H1 (cell line): ENCODE measurements at regions not wholly inside any gene's neighbourhood (a gene's known extent, or its start where the extent isn't known, plus 50 kb on each side); places are given as distances from the start of the nearest gene placed in this dataset.

ENCODE experiments used
- CTCF ChIA-PET: fragments of 300-600 bp; sonication (Branson Sonifier 250); formaldehyde crosslinking; loops from one replicate; lab custom pipeline; 2021; ENCODE audit not compliant: partially characterized antibody; lab: Charles Lee
- POLR2A ChIA-PET: fragments of 300-600 bp; sonication (Branson Sonifier 250); formaldehyde crosslinking; loops from one replicate; lab custom pipeline; 2021; ENCODE audit warnings: inconsistent platforms; ENCODE audit not compliant: partially characterized antibody; lab: Charles Lee
- DNase-seq, 2 experiments: peaks; one replicate each; pipeline versions ENCODE4 v3.0.0 to v3.0.0-alpha.2; 2010 to 2022; ENCODE audit warnings: low spot score in 2 of 2, low read depth in 1 of 2, mixed read lengths in 1 of 2
- FAIRE-seq: peaks from 2 replicates; lab custom pipeline; 2011; peaks lifted over from hg19 to GRCh38; lab: Jason Lieb, UNC
- H2AFZ ChIP-seq: 2 replicates; pipeline ENCODE4 v1.8.1; 2012; ENCODE audit warnings: low read length, inconsistent platforms
- H2AK5ac ChIP-seq: 2 replicates; pipeline ENCODE4 v1.6.1; 2013; ENCODE audit warnings: low read depth, low read length
- H2BK120ac ChIP-seq: replicated peaks from 2 replicates; pipeline ENCODE3; 2013; ENCODE audit warnings: low read depth, low read length, inconsistent platforms
- H2BK12ac ChIP-seq: 2 replicates; pipeline ENCODE4 v1.6.1; 2013; ENCODE audit warnings: low read depth, low read length
- H2BK15ac ChIP-seq: 2 replicates; pipeline ENCODE4 v1.6.1; 2013; ENCODE audit warnings: low read length
- H2BK20ac ChIP-seq: 2 replicates; pipeline ENCODE4 v1.6.1; 2013; ENCODE audit warnings: low read length
- H2BK5ac ChIP-seq: 2 replicates; pipeline ENCODE4 v1.6.1; 2013; ENCODE audit warnings: low read depth, low read length
- H3K14ac ChIP-seq: 2 replicates; pipeline ENCODE4 v1.6.1; 2013; ENCODE audit warnings: inconsistent platforms; ENCODE audit not compliant: insufficient read length
- H3K18ac ChIP-seq: 2 replicates; pipeline ENCODE4 v1.6.1; 2013; ENCODE audit warnings: low read length; ENCODE audit errors: extremely low read depth
- H3K23ac ChIP-seq: 2 replicates; pipeline ENCODE4 v1.6.1; 2013; ENCODE audit warnings: inconsistent platforms; ENCODE audit not compliant: insufficient read length
- H3K23me2 ChIP-seq: 2 replicates; pipeline ENCODE4 v1.6.1; 2013; ENCODE audit warnings: low read depth, low read length
- H3K27ac ChIP-seq: 2 replicates; pipeline ENCODE4 v1.6.1; 2011; ENCODE audit warnings: low read depth, low read length, inconsistent platforms
- H3K27me3 ChIP-seq, 4 experiments: replicated peaks in 1 of 4; 1 replicate in 1 of 4; 2 replicates in 3 of 4; pipeline versions ENCODE4 v1.6.1 to v1.8.1; 2011 to 2013; ENCODE audit warnings: low read length in 3 of 4, mild to moderate bottlenecking in 3 of 4, inconsistent platforms in 2 of 4, mixed read lengths in 2 of 4, moderate library complexity in 1 of 4; ENCODE audit not compliant: control insufficient read depth in 3 of 4, insufficient read depth in 3 of 4; ENCODE audit errors: extremely low read depth in 1 of 4
- H3K36me3 ChIP-seq, 4 experiments: 2 replicates each; pipeline versions ENCODE4 v1.6.1 to v1.8.1; 2011 to 2013; ENCODE audit warnings: mild to moderate bottlenecking in 4 of 4, low read length in 3 of 4, moderate library complexity in 2 of 4, control low read depth in 1 of 4, inconsistent platforms in 1 of 4; ENCODE audit not compliant: insufficient read depth in 4 of 4, control insufficient read depth in 2 of 4
- H3K4ac ChIP-seq: replicated peaks from 2 replicates; pipeline ENCODE3; 2013; ENCODE audit warnings: low read length, low read depth, mixed read lengths, inconsistent platforms; ENCODE audit not compliant: insufficient read length
- H3K4me1 ChIP-seq, 4 experiments: replicated peaks in 1 of 4; 1 replicate in 1 of 4; 2 replicates in 3 of 4; pipeline versions ENCODE4 v1.6.1 to v1.8.1; 2011 to 2013; ENCODE audit warnings: low read length in 3 of 4, inconsistent platforms in 2 of 4, mixed read lengths in 1 of 4; ENCODE audit not compliant: insufficient read depth in 4 of 4, control insufficient read depth in 3 of 4
- H3K4me2 ChIP-seq, 2 experiments: 2 replicates each; pipeline versions ENCODE4 v1.6.1 to v1.8.1; 2011 to 2013; ENCODE audit warnings: low read depth in 2 of 2, low read length in 2 of 2, control low read depth in 1 of 2, inconsistent platforms in 1 of 2, mild to moderate bottlenecking in 1 of 2; ENCODE audit not compliant: insufficient read depth in 1 of 2
- H3K4me3 ChIP-seq, 4 experiments: fragments of 200-600, 300-600 bp in 1 of 4; sonication (generic), shearing (Covaris generic), sonication (Bioruptor Twin) in 1 of 4; 2 replicates each; pipeline versions ENCODE4 v1.5.1 to v1.8.1; 2011 to 2016; ENCODE audit warnings: low read length in 4 of 4, low read depth in 3 of 4, control low read depth in 2 of 4, inconsistent platforms in 2 of 4, mild to moderate bottlenecking in 2 of 4, mixed read lengths in 1 of 4, moderate library complexity in 1 of 4; ENCODE audit not compliant: insufficient read depth in 2 of 4; ENCODE audit errors: extremely low read depth in 1 of 4
- H3K56ac ChIP-seq: replicated peaks from 2 replicates; pipeline ENCODE3; 2013; ENCODE audit warnings: low read depth, mild to moderate bottlenecking, mixed read lengths, low read length, inconsistent platforms; ENCODE audit not compliant: insufficient read length
- H3K79me1 ChIP-seq: 2 replicates; pipeline ENCODE4 v1.6.1; 2013; ENCODE audit warnings: low read depth, low read length, control low read depth
- H3K79me2 ChIP-seq, 2 experiments: 2 replicates each; pipeline versions ENCODE4 v1.6.1 to v1.8.1; 2012 to 2013; ENCODE audit warnings: low read length in 2 of 2, mild to moderate bottlenecking in 2 of 2, inconsistent platforms in 1 of 2; ENCODE audit not compliant: insufficient read depth in 2 of 2, control insufficient read depth in 1 of 2
- H3K9ac ChIP-seq, 4 experiments: replicated peaks in 1 of 4; 1 replicate in 1 of 4; 2 replicates in 3 of 4; pipeline versions ENCODE4 v1.6.1 to v1.8.1; 2011 to 2013; ENCODE audit warnings: low read depth in 3 of 4, low read length in 3 of 4, control low read depth in 2 of 4, mild to moderate bottlenecking in 2 of 4, moderate library complexity in 2 of 4, inconsistent platforms in 1 of 4; ENCODE audit errors: extremely low read depth in 1 of 4
- H3K9me3 ChIP-seq, 2 experiments: 2 replicates each; pipeline versions ENCODE4 v1.6.1 to v1.8.1; 2012 to 2013; ENCODE audit warnings: mild to moderate bottlenecking in 2 of 2, moderate library complexity in 2 of 2, control low read depth in 1 of 2, inconsistent platforms in 1 of 2, low read depth in 1 of 2, low read length in 1 of 2, mixed read lengths in 1 of 2; ENCODE audit not compliant: insufficient read depth in 2 of 2
- H4K20me1 ChIP-seq, 2 experiments: replicated peaks in 1 of 2; 2 replicates each; pipeline versions ENCODE3 to v1.8.1; 2011 to 2013; ENCODE audit warnings: inconsistent platforms in 2 of 2, low read length in 2 of 2, mild to moderate bottlenecking in 1 of 2; ENCODE audit not compliant: insufficient read depth in 2 of 2, control insufficient read depth in 1 of 2
- H4K5ac ChIP-seq: 2 replicates; pipeline ENCODE4 v1.6.1; 2013; ENCODE audit warnings: low read length, low read depth, mixed read lengths, inconsistent platforms; ENCODE audit not compliant: insufficient read length
- H4K8ac ChIP-seq: 2 replicates; pipeline ENCODE4 v1.8.0; 2013; ENCODE audit warnings: mild to moderate bottlenecking, moderate library complexity, low read length, inconsistent platforms; ENCODE audit not compliant: insufficient read depth; ENCODE audit errors: extremely low read depth
- H4K91ac ChIP-seq: replicated peaks from 2 replicates; pipeline ENCODE3; 2013; ENCODE audit warnings: low read length, mixed read lengths, inconsistent platforms; ENCODE audit not compliant: insufficient read length
- SP2 ChIP-seq: IDR thresholded peaks from 2 replicates; pipeline ENCODE4 v1.6.1; 2012; ENCODE audit warnings: mild to moderate bottlenecking, low read length, inconsistent platforms
- WGBS, 2 experiments: shearing (Covaris generic) in 1 of 2; methylation state at CpG; one replicate each; pipeline versions ENCODE4 v1.1.6 to v1.1.7; 2013 to 2015; ENCODE audit warnings: low lambda C conversion rate in 2 of 2, mixed read lengths in 2 of 2, inconsistent platforms in 1 of 2, low coverage in 1 of 2, missing lambda C conversion rate in 1 of 2; ENCODE audit not compliant: insufficient replicate concordance in 2 of 2, insufficient coverage in 1 of 2, insufficient read length in 1 of 2; ENCODE audit errors: extremely low coverage in 1 of 2, missing lambda C conversion rate in 1 of 2; 5-methylcytosine and 5-hydroxymethylcytosine counted together

- Histone ChIP-seq H3K27me3 (no peaks in the 10 kb centered on the region), H3K4ac (no peak overlapping the region), H2AFZ (no peak overlapping the region), H2BK15ac (no peak overlapping the region), H3K4me3 (no peak overlapping the region), H3K79me1 (no peaks in the 10 kb centered on the region), H2BK12ac (no peak overlapping the region), H3K14ac (no peak overlapping the region), H3K4me2 (no peak overlapping the region), H3K23me2 (no peaks in the 10 kb centered on the region), H2BK120ac (no peak overlapping the region), H2BK5ac (no peak overlapping the region), H3K27ac (no peak overlapping the region), H2BK20ac (no peak overlapping the region), H4K8ac (no peak overlapping the region), H3K18ac (no peak overlapping the region), H3K79me2 (no peaks in the 10 kb centered on the region), H4K91ac (no peak overlapping the region), H3K56ac (no peak overlapping the region), H3K9ac (no peak overlapping the region), H4K5ac (no peak overlapping the region), H3K4me1 (no peaks in the 10 kb centered on the region), H2AK5ac (no peak overlapping the region), H3K36me3 (no peaks in the 10 kb centered on the region), H4K20me1 (no peaks in the 10 kb centered on the region), H3K23ac (no peak overlapping the region), H3K9me3 (no peaks in the 10 kb centered on the region)
- FAIRE-seq (no peak), DNase-seq (no peak)
- ChIA-PET CTCF (no interaction called here), POLR2A (no interaction called here)
- 100% methylated on average over 1 of the region's 1 CpG; no CpG with 5 or more reads in 1 of the 2 experiments for WGBS, 2 experiments
- TF ChIP-seq SP2 = no peak
Measured at GRCh38 chr3:81027344-81027743, 734.1 kb downstream of the GBE1 start.
